T-helper 1 cell (primary cell): ENCODE measurements at regions not wholly inside any gene's neighbourhood (a gene's known extent, or its start where the extent isn't known, plus 50 kb on each side); places are given as distances from the start of the nearest gene placed in this dataset.

ENCODE experiments used
- DNase-seq, 5 donors: peaks; one replicate each; pipeline ENCODE4 v3.0.0-alpha.2; 2012 to 2020

DNA sequence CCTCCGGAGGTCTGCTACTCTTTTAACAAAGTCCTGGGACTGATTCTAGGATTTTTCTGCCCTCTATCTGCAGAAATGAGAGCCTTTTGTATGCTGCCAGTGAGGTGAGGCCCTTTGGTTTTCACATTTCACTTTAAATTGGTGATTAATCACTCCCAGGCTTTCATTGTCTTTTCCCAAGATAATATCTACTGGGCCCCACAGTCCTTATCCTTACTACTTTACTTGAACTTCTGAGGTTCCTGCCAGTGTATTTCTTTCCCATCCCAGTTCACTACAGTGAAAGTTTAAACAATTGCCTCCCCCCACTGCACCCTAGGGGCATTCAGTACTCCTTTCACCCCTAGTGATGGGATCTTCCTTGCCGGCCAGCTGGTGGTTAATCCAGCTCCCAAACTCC, 127.4 kb upstream of the INHBA start:
- DNase-seq = no peak

DNA sequence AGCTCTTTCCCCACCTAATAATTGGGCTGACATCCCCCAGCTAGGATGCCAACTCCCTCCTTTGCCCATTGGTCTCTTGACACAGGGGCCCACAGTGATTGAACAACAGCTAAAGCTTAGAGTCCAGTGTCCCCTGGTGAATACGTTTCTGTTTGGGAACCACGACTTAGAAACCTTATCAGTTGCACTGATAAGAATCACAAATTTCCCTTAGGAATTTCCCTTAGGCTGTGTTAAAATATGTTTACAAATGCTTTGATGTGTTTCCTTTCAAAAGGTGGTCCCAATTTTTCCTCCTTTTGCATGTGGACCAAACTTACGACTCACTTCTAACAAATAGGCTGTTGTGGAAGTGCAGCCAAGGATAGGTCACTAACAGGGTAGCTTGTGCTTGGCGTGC, 126.0 kb upstream of the INHBA start:
- no peak for DNase-seq

DNA sequence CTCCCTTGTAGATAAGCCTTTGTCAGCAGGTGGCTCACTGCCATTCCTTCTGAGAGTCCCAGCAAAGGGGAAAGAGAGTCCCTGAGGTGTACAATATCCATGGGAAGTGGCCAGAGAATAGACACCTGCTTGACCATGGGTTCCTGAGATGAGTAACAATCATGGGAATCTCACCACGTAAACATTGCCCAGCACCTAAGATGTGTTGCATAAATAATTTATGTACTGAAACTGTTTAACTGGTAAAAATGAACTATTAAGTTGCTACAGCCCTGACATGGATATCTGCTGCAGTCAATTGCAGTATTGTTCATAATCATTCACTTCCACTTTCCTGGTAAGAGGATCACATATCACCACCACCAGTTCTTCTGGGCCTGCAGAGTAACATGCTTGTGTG, 123.8 kb upstream of the INHBA start:
- no peak for DNase-seq

DNA sequence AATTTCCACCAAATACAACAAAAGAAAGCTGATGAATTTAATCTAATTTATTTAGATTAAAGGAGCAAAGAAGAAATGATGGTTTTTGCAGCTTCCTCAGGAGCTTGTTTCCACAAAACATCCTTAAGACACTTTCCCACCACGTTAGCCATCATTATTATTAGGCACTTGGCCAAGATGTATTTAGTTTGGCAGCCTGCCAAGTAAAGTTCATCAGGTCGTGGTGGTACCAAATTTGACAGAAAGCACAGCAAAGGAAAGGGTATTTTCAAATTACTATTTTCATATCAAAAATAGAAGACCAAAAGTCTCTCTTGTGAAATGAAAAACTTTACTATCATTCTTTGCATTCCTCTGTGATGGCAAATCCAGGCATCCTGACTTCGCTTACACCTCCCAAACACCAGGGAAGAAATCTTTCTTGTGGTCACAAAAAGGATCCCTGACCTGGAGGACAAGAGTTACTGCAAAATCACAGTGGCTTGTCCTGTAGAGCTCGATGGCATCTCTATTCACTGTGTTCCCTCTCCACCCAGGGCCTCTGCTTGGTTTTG, 123.1 kb upstream of the INHBA start:
- no peak for DNase-seq

DNA sequence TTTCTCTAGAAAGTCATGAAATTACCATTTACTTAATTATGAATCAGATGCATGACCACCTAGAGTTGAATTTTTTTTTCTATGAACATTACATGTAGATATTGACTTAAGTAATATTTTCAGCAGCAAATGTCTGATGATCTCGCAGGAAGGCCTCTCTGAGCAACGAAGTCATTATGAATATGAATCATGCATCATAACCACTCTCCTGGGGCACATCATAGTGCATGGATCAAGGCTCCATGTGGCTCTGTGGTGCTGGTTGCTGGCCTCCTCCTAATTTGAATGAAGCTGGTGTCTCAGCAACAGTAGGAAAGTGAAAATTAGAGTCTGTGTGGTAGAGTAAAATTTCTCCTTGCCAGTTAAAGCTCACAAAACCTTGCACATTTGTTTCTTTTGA, 121.4 kb upstream of the INHBA start:
- no peak for DNase-seq

DNA sequence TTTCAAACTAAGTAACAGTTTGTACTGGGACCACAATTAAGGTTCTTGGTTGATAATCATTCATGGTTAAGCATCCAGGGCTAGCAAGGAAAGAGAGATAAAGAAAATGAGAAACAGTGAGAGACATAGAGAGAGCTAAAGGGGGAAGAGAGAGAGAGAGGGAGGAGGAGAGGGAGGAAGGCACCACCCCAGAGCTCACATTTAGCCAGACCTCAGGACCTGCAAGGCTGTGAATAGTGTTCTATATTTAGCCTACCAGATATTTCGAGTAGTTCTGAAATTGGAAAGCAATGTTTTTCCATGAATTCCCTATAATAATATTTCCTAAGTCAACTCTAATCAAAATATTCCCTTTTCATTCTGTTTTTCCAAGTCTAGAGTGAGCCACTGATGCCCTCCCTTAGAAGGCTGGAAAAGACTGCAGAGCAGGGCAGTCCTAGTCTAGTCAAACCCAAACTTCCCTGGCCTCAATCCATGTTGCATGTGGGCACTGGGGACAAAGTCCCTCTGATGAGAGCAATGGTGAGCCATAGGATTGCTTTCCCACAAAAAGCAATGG, 119.4 kb upstream of the INHBA start:
- DNase-seq = no peak

DNA sequence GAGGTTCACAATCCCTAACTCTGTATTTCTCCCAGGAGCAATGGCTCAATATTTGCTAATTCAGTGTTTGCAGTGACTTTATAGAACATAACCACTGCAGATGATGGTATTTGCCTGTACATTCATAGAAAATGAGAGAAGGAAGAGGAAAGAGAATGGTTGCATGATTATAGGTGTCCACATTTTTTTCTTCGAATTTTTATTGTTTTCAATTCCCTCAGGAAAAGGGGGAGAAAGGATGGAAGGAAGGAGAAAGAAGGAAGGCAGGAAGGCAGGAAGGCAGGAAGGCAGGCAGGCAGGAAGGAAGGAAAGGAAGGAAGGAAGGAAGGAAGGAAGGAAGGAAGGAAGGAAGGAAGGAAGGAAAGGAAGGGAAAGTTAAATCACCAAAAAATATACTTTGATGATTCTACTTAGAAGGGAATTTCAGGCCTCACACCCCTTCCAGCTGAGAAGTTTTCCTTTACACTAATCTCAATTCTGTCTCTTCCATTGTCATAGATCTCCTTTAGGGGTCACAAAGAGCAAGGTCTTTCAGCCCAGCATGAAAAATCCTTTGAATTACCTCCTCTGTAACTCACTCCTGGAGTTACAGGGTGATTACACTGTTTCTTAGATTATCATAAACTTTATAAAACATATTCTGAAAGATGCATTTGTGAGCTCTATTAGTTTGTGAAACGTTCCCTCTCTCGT, 118.8 kb upstream of the INHBA start:
- no peak for DNase-seq

DNA sequence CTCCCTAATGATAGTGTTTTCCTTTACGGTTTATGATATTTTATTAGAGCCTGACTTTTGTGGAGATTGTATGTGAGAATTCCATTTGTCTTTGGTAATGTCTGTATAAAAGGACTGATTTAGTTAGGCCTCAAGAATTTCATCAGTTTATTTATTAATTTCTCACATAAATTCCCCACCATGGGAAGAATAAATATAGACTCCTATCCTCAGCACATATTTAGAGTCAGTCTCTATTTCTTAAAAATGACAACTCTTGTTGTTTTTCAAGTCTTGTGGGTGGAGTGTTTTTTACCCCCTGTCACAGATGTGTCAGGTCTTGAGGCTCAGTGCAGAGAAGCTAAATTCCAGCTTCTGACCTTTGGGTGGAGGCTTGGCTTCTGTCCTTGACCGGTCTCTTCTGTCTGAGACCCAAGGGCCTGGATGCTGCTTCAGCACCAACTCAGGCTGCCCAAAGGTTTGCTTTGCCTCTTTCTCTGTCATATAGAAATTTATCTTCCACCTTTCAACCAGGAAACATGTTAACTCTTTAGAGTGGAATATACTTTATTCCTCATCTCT, 117.3 kb upstream of the INHBA start:
- DNase-seq = no peak

DNA sequence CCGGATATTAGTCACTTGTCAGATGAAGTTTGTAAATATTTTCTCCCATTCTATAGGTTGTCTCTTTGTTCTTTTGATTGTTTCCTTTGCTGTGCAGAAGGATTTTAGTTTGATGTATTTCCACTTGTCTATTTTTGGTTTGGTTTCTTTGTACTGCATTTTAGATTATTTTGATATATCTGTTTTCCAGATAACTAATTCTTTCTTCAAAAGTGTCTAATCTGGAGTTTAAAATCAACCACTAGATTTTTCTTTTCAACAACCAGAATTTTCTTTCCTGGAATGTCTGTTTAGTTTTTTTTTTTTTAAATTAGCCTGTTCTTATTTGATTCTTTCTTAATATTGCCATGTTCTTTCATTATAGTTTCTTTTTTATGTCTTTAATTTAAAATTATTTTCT, 116.8 kb upstream of the INHBA start:
- DNase-seq = no peak

DNA sequence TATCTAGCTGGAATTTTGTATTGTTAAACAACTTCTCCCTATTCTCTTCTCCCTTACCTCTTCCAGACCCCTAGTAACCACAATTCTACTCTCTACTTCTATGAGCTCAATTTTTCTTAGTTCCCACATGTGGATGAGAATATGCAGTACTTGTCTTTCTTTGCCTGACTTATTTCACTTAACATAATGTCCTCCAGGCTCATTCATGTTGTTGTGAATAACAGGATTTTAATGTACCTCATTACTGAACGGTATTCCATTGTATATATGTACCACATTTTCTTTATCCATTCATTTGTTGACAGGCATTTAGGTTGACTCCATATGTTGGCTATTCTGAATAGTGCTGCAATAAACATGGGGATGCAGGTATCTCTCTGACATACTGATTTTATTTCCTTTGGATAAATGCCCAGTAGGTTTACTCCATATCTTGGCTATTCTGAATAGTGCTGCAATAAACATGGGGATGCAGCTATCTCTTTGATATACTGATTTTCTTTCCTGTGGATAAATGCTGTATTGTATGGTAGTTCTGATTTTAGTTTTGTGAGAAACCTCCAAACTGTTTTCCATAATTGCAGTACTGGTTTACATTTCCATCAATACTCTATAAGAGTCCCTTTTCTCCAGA, 116.0 kb upstream of the INHBA start:
- DNase-seq = no peak

DNA sequence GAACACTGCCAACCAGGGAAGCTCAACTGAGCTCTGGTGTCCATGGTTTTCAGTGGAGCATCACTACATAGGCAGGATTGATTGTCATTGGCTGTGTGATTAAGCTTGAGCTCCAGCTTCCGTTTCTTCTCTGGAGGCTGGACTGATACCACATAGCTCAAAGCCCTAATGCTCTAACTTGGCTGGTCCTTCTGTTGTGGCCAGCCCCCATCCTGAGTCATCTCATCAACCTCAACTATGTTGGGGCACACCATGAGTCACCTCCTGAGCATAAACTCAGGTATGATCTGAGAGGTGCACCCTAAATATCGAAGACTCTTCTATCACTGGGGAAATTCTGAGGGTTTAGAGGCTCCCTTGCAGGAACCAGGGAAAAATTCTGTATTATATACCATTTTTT, 114.5 kb upstream of the INHBA start:
- peak in 1 of 5 donors; percentile 1 for DNase-seq

DNA sequence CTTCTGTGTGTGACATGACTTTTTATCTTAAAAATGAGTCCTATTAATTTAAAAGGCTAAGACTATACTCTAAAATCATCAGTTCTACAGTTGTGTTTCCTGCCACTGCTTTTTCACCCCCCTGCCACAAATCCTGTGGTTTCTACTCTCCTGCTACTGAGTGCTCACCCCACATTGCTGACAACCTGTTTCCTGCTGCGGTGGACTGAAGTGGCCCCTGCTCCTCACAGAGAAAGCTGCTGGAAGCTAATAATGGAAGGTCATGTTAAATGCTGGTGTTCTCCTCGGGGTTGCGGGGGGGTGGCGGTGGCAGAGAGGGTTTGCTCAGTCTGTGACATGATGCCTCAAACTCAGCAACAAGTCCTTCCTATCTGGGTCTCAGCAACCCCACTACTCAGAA, 113.2 kb upstream of the INHBA start:
- peak in 1 of 5 donors; percentile 2 for DNase-seq

DNA sequence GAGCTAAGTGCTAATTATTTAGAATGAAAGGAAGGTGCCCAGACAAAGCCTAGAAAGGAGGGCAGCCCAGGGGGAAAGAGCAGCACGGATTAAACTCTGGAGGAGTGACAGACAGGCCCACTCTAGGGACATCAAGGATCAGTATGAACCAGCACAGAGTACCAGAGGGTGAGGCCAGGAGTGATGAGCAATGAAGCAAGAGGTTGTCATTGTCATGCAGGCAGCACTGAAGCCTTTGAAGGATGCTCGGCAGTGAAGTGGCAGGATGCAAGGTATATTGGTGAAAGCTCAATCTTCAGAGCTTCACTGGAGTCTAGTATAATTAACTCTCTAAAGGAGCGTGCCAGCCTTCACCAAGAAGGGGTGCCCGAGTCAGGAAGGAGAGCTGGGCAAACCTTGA, 112.0 kb upstream of the INHBA start:
- no peak for DNase-seq

DNA sequence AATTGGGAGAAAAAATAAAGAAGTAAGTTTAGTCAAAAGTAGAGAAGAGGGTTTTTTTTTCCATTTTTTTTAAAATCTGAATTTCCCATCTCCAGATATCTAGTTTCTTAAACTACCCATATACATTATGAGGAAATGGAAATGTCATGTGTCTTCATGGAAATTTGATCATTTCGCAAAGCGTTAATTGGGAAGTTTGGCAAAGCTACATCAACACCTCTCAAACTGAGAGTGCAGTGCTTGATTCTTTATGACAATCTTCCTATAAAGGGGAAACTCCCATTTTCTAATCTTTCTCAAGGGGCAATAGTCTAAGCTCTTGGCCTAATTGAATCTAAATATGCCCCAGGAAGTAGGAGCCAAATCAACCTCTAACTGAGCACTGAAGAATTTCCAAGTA, 110.4 kb upstream of the INHBA start:
- DNase-seq = no peak

DNA sequence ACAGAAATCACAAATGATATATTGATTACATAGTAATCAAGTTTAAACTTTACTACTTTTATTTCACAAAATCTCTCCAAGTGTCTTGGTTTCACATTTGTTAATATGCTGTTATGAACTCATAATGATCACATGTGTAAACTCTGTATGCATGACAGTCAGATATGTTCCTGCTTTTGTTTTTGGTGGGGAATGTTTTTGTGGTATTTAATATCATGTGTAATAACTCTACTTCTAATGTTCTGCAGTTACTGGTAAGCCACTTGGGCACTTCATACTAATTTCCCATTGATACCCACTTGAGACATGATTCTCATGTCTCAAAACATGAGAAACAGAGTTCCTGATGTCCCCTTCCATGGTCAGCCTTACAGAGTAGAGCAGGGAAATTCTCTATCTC, 109.1 kb upstream of the INHBA start:
- no peak for DNase-seq

DNA sequence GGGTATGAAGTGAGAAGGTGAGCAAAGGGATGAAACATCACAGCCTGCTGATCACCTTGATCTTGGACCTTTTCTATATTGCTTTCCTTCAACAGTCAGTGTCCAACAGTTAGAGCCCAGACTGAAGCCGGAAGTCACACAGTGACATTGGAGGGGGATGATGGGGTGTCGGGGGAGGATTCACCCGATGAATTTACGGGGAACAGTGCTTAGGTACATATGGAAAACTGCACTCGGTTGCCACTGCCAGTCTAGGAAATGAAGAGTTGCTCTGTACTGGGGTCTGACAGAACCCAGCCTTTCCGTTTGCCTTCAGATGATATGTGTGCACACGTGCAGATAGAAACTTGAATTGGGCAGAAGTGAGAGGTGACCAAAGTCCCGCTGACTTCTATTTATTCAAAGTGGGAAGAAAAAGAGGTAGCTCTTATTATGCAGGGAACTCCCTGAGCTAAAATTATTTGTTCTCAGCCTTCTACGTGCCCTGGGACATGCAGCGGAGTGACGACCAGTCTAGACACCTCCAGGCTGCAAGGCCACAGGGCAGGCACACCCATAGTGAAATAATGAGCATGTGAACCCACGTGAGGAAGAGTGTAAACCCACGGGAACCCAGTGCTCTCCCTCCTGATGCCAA, 107.2 kb upstream of the INHBA start:
- no peak for DNase-seq

DNA sequence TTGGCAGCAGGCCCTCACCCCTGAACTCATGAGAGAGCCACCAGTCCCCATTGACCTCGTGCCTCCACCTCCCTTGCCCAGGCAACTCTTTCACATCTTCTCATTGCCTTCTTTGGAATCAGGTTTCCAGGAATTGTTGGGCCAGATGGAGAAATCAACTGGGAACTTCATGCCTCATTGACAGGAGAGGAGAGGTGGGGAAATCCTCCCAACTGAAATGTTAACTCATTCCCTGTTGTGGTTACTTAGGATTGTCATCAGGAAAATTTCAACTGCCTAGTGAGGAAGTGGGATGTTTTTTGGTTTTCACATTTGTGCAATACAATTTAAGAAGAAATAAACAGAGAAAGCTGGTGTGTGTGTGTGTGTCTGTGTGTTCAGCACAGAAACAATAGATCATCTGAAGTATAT, 106.6 kb upstream of the INHBA start:
- no peak for DNase-seq

DNA sequence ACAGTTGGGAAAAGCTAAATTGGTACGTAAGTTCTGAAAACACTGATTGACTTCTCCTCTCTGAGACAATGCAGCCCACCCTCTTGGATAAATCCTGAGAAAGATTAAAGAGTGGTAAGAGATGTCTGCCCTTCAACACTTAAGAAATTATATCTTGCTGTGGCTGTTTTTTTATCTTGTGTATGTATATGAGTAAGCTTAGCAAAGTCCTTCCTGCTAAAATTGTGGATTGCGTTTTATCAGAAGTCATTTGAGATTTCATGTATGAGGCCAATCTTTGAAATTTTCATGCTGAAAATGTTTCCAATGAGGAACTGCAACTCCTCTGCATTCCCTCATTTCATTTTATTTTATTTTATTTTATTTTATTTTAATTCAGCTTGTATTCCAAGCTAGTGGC, 106.2 kb upstream of the INHBA start:
- no peak for DNase-seq

DNA sequence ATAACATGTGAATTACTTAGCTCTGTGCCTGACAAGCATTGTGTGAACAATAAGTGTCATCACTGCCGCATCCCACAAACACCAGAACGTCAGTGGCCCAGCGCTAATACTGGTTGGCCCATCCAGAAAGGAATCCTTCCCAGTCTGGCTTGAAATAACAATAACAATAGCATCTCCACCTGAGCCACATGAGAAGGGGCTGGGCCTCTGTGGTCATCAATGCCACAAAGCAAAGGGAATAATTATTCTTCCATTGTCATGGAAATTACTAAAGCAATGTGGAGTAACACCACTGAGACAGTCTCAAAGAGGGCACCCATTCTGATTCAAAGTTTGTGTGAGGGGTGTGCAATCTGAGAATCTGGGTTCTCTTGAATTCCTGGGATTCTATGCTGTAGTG, 105.7 kb upstream of the INHBA start:
- no peak for DNase-seq

DNA sequence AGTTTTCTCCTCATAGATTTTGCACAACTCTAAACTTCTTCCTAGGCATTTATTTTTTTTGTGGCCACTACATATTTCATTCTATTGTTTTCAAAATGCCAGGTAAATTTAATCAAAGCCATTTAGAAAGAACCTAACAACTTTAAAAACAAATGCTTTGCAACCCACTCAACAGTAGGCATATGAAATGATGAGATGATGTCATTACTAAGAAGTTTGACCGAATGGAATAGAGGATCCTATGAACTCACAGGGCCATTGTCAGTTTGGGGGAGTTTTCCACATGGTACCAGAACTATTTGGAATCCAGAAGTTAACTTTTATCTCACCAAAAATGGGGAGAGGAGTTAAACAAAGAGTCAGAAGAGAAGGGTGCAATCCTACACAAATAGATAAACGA, 100.7 kb upstream of the INHBA start:
- DNase-seq = no peak

DNA sequence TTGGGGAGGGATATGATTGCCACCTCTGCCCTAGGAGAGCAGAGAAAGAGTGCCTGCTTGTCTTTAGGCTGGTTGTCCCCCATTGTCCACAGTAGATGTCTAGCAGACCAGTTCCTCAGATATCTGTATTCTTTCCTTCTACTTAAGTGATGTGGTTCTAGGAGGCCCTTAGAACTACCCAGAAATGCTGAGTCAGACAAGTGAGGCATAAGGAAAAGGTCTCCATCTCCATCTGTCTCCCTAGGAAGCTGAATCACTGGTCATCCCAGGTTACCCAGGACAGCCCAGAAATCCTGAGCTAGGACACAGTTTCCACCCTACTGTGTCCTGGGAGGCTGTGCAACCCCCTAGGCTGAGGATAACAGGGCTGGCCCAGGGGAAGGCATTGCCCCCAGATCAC, 93.4 kb upstream of the INHBA start:
- no peak for DNase-seq

DNA sequence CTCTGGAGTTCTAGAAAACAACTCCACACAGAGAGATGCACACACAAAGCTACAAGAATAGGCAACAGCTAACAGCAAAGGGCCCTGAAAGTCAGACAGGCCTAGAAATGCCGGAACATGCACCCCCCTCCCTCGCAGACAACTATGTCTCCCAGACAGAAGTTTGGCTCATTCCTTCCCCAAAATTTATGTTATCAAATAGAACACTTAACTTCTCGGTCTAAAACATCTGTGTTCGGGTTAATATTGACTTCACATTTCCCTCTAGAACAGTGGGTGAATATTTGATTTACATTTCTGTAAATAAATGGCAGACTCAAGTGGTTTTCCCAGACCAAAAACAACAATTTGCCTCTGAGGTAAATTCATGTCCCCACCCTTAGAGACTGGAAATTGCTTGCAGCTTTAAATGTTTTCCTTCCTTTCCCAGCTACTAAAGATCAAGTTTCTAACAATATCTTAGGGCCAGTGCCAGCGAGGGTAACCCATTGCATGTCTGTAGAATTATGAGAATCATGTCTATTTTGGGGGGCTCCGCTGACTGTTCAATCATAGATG, 92.5 kb upstream of the INHBA start:
- no peak for DNase-seq

DNA sequence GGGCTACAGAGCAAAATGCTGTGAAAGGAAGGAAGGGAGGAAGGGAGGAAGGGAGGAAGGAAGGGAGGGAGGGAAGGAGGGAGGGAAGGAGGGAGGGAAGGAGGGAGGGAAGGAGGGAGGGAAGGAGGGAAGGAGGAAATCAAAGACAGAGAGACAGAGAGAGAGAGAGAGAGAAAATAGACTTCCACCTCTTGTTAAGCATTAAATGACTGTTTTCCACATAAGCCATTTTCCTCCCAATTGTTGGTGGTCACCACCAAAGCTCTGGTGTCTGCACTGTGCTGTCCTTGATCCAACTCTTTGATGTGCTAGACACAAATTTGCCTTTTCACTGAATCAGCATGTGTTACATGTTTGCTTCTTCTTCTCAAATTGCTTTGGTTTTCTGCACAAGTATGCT, 90.7 kb upstream of the INHBA start:
- DNase-seq = no peak
